AG09309 (cell line): ENCODE measurements at regions not wholly inside any gene's neighbourhood (a gene's known extent, or its start where the extent isn't known, plus 50 kb on each side); places are given as distances from the start of the nearest gene placed in this dataset.

Source experiments
- DNase-seq: peaks from one replicate; pipeline ENCODE4 v3.0.0-alpha.2; 2010; ENCODE audit warnings: low read depth
- H3K4me3 ChIP-seq: 2 replicates; pipeline ENCODE4 v1.5.1; 2011; ENCODE audit warnings: mild to moderate bottlenecking, low read depth, low read length, moderate library complexity; ENCODE audit not compliant: control insufficient read depth
- TF ChIP-seq, protein P1 (sequence below): IDR thresholded peaks from 2 replicates; pipeline ENCODE4 v1.5.1; 2011; ENCODE audit warnings: mild to moderate bottlenecking, low read depth, low read length, inconsistent platforms; ENCODE audit not compliant: insufficient read depth, control insufficient read depth; ENCODE audit errors: missing control alignments

DNA sequence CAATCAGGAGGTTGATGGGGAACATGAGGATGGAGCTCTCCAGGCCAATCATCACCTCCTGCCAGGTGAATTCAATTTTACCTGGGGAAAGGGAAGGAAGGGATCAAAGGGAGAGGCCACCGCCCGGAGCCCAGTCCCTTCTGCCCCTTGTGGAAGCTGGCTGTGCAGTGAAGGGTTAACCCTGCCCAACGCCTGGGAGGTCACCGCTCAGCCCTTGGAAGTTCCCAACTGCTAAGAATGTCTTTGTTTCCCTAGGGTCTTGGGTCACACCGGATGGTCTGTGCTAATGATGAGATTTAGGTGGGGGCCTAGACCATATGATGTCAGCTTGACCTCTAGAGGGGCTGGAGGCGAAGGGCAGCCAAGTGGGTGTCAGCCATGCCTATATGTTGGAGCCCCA, 52.1 kb upstream of the GCSH start:
- TF ChIP-seq, protein P1, sequence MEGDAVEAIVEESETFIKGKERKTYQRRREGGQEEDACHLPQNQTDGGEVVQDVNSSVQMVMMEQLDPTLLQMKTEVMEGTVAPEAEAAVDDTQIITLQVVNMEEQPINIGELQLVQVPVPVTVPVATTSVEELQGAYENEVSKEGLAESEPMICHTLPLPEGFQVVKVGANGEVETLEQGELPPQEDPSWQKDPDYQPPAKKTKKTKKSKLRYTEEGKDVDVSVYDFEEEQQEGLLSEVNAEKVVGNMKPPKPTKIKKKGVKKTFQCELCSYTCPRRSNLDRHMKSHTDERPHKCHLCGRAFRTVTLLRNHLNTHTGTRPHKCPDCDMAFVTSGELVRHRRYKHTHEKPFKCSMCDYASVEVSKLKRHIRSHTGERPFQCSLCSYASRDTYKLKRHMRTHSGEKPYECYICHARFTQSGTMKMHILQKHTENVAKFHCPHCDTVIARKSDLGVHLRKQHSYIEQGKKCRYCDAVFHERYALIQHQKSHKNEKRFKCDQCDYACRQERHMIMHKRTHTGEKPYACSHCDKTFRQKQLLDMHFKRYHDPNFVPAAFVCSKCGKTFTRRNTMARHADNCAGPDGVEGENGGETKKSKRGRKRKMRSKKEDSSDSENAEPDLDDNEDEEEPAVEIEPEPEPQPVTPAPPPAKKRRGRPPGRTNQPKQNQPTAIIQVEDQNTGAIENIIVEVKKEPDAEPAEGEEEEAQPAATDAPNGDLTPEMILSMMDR = no peak
- no peak for DNase-seq
- H3K4me3 ChIP-seq = no peak overlapping the region
